ENCODE measurements at regions not wholly inside any gene's neighbourhood (a gene's known extent, or its start where the extent isn't known, plus 50 kb on each side); places are given as distances from the start of the nearest gene placed in this dataset.

DNA sequence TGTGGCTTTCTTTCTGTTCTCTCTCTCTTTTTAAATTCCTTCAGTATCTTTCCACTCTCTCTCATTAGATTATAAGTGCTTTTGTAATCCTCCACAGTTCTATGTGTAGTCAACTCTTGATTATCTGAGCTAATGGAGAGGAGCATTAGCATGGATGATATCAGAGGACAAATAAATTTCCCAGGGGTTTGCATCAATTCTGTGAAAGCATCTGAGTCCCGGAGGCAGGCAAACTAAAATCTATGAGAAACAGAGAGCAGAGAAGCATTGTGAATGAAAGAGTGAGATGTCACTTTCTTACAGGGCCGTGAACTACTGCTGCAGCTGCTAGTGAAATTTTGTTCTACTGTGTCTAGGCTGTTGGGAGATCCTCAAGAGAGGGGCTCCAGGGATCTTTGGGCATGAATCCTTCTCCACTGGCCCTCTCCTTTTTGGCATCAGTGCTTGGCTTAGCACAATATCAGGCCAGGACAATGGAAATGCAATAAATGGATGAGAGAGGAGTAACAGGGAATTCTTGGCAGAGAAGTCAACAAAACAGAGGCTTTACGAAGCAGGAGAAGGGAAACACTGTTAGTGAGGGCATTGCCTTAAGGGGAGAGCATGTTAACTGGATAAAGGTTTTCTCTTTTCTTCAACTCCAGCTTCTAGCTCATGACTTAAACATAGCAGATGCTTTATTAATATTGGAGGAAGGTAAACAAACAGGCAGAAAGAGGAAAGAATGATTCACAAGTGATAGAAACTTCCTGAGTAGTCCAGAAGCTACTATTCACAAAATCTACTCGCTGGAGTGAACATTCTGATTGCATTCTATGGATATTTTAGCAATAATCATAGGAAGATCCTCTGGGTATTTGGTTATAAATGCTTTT, 847.0 kb upstream of the MAP3K7 start:
- DNase-seq = no peak

DNA sequence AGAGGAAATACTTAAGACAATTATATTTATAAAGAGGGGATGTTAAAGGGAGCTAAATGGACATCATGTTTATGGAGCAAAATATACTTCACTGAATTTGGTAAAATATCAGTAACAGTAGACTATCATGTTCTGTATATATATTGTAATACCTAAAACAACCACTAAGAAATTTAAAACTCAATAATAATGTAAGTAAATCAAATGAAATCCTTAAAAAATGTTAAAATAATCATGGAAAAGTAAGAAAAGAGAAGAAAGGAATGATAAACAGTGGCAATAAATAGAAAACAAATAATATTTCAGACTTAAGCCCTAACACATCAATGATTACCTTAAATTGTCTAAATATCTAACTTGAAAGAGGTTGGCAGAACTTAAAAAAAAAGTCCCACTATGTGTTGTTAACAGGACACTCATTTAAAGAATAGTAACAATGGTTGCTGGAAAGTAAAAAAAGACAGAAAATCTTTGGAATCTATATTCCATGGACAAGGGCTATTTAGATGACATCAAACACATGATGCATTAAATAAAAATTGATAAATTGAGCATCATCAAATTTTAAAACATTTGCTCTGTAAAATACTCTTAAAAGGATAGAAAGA, 842.2 kb upstream of the MAP3K7 start:
- no peak for DNase-seq

DNA sequence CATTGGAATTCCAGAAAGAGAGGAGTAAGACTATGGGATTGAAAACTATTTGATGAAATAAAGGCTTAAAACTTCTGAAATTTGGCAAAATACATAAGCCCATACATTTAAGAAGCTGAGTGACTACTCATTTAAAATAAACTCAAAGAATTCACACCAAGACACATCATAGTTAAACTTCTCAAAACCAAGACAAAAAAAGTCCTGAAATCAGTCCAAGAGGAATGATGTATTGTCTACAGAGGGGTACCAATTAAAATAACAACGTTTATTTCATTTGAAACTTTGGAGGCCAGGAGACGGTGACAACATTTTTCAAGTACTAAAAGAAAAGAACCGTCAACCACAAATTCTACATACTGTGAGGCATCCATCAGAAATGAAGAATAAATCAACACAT, 841.4 kb upstream of the MAP3K7 start:
- DNase-seq = no peak

DNA sequence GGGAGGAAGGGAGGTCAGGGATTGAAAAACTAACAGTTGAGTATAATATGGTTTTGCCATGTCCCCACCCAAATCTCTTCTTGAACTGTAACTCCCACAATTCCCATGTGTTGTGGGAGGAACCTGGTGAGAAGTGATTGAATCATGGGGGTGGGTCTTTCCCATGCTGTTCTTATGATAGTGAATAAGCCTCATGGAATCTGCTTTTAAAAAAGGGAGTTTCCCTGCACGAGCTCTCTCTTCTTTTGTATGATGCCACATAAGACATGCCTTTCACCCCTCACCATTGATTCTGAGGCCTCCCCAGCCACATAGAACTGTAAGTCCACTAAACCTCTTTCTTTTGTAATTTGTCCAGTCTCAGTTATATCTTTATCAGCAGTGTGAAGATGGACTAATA, 833.4 kb upstream of the MAP3K7 start:
- no peak for DNase-seq

DNA sequence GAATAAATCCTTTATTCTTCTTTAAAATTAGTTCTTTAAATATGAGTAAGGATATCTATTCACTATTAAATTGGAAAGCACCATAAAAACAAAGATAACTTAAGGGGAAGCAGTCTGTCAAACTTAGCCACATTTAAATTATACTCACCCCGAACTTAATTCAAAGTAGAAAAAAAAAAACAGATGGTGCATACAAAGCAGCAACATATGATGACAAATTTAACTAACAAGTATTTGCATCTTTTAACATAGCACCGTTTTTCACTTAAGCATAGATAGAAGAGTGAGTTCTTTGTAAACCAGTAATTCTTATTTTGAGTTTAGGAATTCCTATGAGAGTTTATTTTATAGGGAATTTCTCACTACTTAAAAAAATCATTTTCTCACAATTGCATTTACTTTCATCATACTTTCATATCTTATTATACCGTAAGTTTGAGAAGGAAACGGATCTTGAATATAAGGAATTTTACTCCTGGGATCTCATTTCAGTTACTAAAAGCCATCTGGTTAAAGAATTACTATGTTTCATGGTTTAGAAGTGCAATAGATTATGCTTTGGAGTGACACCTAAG, 828.2 kb upstream of the MAP3K7 start:
- no peak for DNase-seq

DNA sequence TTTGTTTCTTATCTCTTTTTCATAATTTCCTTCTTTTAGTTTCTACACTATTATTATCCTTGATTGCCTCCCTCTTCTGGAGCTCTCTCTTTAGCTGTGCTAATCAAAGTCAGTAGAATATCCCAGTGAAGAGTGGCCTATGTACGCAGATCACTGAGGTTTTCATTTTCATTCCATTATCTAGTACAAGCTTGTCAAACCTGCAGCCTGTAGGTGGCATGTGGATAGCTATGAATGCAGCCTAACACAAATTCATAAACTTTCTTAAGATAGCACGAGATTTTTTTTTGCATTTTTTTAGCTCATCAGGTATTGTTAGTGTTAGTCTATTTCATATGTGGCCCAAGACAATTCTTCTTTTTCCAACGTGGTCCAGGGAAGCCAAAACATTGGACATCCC, 825.7 kb upstream of the MAP3K7 start:
- DNase-seq = no peak

DNA sequence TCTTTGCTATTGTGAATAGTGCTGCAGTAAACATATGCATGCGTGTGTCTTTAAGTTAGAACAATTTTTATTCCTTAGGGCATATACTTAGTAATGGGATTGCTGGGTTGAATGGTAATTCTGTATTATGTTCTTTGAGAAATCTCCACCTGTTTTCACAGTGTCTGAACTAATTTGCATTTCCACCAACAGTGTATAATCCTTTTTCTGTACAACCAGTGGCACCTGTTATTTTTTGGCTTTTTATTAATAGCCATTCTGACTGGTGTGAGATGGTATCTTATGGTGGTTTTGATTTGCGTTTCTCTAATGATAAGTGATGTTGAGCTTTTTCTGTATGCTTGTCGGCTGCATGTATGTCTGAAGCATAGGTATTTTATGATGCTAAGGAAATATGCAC, 820.8 kb upstream of the MAP3K7 start:
- no peak for DNase-seq

DNA sequence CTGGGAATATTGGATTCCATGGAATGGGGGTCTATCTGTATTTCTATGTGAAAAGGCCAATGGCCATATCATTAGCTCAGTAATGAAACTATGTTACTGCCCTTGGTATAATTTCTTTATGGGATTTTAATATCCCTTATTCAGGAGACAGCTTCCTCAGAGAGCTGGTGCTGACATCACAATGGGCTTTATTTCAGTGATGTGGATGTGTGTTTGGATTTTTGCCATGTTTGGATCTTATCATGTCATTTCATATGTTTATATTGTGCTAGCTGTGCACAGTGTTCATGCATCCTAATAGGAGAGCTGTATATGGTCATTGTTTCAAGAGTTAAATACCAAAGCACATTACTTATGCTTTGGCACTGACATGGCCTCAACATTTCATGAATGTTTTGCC, 806.1 kb upstream of the MAP3K7 start:
- no peak for DNase-seq

DNA sequence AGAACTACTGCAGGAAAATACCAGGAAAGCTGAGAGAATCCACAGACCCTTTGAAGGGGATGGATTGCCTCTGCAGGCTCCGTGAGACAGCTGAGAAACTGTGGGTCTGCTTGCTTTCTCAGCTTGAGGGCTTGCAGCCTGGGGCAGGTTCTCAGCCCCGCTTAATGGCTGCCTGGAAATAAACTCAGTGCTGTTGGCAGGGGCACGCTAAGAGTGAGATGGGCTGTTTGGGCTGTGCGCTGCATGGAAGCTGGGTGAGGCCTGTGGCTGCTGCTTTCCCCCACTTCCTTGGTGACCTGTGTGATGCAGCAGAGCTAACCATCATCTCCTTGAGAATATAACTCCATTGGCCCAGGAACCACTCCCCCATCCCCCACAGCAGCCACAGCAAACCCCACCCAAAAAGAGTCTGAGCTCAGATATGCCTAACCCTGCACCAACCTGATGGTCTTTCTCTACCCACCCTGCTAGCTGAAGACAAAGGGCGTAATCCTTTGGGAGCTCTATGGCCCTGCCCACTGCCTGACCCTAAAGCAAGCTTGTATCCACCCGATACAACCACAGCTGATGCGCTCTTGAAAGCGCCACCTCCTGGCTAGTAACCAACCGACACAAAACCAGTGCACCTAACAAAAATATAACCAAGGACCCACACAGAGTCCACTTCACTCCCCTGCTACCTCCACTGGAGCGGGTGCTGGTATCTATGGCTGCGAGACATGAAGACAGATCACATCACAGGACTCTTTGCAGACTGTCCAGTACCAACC, 800.6 kb upstream of the MAP3K7 start:
- DNase-seq = no peak

DNA sequence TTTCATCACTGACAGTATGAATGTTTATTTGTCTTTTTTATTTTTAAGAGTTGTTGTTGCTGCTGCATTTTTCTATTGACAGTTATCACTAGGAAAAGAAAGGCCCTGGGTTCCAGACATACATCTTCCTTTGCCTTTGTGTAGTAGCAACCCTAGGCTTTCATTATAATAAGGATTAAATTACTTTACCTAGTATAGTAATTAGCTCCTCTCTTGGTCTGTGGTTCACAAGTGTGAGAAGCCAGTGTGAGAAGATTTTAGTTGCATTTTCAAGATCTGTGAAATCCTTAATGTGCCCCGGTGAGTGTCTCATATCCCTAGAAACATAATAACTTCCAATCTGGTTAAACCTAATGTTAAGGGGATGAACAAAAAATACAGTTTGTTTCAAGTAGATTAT, 799.3 kb upstream of the MAP3K7 start:
- DNase-seq = no peak

DNA sequence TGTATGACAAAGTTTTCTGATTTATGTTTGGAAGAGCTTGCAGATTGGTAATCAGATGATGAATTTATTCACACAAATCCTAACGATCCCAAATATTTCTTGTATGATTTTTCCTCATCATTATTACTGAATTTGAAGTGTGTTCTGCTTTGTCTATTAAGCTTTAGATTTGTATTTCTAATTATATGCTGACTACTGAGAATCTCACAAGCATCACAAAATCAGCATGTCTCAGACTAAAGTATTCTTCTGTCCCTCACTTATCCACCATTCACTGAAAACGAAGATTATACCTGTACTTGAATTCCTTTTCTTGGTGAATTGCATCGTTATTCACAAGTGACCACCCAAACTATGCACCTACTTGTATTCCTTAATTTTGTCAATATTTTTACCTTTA, 796.3 kb upstream of the MAP3K7 start:
- no peak for DNase-seq

DNA sequence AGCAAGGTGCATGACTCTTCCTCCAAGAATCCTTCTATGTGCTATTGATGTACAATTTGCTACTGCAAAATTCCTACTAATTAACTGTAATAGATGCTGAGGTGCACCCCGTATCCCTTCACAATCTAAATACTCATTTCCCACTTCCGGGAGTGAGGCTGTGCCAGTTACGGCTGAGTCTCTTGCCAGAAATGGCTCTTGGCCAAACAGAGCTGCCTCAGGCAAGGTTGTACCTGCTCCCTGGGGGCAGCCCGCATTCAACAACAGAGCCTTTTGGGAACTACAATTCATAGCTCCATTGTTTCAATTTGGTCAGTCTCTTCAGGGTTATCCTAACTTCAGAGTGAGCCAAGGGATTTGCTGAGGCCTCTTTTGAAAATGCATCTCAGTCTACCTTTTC, 789.8 kb upstream of the MAP3K7 start:
- DNase-seq = no peak

DNA sequence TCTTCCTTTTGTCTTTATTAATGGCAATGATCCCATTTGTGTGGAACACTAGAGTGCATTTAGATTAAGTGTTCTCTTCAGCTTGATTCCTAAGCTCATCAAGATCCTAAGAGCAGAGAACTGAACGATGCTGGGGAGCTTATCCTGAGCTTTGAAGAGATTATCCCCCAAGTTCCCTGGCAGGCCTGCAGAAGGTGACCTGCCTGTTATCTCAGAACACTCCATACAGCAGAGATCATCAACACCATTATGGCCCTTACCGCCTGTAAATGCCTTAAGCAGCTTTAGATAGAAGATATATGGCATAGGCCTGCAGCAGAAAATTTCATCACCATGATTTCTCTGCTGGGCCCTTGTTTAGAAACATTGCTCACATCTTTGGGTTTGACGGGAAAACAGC, 779.9 kb upstream of the MAP3K7 start:
- no peak for DNase-seq

DNA sequence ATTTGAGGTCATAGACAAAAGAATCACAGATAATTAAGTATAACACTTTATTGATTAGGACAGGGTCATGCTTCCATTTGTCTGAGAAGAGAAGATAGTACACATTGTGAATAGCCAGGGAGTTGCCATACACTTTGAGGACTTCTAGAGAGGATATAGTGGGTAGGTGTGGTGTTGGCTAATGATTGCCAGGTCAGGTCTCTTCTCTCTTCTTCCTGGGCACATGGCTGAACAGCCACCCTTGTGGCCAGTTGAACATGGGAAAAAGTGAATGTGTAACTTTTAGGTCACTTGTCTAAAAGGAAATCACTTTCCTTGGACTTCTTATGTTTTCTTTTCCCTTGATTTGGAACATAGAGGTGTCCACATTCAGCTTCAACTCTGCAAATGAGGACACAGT, 772.1 kb upstream of the MAP3K7 start:
- DNase-seq = no peak

DNA sequence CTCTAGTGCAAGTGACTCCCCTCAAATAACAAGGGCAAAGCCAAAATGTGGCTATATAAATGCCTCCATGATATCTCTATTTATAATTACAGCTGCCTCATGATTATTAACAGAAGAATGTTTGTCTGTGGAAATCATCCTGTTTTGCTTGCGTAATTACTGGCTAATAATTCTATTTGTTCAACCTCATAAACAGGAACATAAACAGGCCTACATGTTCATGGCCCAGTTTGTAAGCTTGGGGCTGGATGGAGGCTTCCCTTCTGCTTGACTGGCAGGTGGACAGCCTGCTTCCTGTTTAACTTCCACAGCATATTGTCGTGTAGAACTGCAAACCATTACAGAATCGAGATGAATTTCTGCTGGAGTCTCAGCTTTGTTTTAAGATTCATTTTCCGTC, 766.0 kb upstream of the MAP3K7 start:
- DNase-seq = no peak

DNA sequence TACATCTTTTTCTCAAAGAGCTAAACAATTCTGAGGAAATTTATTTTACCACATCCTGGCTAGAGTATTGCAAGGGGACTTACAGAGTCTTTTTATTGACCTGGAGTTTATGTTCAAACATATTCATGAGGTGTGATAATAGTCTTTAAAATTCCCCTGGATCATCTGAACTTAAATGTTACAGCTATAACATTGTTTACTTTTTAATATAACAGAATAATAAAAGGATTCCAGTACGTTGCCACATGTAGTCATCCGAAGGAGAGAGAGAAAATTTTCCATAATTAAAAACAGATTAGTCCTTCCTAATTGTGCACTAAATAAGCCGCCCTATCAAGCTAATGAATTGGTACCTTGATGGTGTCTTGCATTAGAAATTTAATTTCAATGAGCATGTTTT, 765.4 kb upstream of the MAP3K7 start:
- DNase-seq = no peak

DNA sequence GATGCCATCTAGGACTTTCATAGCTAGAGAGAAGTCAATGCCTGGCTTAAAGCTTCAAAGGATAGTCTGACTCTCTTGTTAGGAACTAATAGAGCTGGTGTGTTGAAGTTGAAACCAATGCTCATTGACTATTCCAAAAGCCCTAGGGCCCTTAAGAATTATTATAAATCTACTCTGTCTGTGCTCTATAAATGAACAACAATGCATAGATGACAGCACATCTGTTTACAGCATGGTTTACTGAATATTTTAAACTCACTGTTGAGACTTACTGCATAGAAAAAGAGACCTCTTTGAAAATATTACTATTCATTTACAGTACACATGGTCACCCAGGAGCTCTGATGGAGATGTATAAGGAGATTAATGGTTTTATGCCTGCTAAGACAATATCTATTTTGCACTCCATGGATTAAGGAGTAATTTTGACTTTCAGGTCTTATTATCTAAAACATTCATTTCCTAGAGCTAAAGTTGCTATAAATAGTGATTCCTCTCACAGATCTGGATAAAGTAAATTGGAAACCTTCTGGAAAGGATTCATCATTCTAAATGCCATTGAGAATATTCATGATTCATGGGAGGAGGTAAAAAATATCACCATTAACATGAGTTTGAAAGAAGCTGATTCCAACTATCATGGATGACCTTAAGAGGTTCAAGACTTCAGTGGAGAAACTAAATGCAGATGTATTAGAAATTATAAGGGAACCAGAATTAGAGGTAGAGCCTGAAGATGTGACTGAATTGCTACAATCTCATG, 763.5 kb upstream of the MAP3K7 start:
- no peak for DNase-seq

DNA sequence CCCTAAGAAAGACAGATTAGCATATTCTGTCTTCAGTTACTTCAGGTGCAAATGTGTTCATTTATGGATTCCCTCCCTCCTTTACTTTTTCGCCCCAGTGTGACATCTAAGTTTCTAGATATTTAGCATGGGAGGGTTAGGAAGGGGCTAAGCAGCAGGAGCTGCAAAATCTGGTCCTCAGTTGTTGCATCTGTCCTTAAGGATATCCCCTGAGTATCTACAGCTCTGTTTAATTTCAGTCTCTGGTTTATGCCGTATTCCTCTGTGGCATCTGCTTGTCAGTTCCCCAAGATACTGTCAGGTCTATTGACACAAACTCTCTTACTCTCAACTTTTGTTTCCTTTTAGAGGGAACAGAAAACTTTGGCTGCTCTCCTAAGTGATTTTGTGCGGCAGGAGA, 754.6 kb upstream of the MAP3K7 start:
- no peak for DNase-seq

DNA sequence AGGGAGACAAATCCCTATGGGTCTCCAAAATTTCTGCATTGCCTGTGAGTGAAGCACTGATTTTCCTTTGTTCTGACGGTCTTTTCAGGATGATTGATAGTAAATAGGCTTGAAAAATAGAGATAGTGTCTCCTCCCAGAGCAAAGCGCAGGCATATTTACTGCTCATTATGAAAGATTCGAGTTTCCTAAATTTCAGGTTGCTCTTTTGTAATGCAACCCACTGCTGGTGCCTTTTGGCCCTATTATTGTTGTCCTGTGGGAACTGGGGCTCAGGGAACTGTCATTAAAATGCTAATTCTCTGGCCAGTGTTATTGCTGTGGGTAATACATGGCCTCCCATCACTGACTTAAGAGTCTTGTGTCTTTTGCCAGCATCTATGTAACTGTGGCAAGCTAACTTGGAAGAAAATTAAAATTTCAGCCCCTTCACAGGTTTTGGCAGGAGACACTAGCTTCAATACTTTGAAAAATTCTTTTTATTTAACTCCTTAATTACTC, 754.1 kb upstream of the MAP3K7 start:
- DNase-seq = no peak

DNA sequence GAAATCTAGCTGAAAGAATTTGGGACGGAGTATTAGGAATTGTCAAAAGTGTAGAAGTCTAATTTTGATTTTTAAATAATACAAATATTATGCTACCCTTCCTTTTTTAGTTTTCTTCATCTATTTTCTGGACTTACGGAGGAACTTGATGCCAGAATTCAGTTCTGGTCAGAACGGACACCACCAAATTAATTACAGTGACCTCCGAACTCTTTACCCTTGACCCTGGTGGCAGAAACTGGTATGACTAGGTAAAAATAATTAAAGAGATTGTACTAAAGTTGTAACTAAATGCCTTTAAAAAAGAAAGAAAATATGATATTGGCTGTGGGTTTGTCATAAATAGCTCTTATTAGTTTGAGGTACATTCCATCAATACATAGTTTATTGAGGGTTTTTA, 751.1 kb upstream of the MAP3K7 start:
- no peak for DNase-seq

DNA sequence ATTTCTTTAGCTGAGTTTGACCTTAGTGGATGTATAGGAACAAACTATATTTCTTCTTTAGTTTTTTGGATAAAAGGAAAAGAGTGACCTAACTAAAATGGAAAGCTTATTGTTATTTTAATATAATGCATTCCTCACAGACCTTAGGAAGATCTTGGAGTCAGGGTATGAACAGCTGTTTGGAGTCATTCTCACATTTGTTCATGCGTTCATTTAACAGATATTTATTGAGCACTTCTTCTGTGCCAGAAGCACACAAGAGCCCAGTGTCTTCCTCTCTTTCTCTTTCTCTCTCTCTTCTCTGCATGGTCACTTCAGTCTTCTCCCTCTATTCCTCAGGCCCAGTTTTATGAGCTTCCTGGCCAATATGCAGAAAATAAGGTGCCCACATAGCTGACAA, 744.0 kb upstream of the MAP3K7 start:
- no peak for DNase-seq

DNA sequence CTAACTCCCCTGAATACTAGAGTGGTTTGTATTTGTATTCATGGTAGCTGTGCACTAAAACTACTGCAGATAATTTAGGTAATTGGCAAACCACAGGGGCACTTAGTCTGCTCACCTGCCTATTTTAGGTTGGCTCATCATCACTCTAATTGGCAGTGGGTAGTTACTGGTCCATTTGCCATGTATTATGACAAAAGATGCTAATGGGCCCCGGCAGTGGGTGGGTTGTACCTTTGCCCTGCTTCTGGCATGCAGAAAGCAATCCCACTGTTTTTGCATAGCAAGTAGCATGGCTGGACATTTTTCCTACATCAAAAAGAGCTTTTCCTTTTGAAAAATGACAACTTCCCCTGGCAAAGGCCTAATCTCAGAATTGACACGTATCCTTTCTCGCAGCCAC, 741.4 kb upstream of the MAP3K7 start:
- DNase-seq = no peak

DNA sequence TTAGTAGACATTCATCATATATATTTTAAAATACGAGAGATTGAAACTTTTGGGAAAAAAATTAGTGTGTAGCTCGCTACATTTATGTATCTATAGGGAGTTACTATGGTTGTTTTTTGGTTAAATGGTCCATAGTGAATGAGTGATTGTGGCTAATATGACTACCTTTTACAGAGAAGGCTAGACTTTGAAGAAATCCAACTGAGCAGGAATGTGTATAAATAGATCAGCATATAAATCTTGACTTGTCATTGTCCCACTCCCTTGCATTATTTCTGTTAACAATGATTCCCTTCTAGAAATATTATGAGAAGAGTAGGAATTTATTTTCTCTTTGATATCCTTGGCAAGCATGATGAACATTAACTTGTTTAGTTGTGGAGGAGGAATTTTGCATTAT, 737.8 kb upstream of the MAP3K7 start:
- no peak for DNase-seq

Measured in GDM1 (cell line).